ENCODE measurements at regions not wholly inside any gene's neighbourhood (a gene's known extent, or its start where the extent isn't known, plus 50 kb on each side); places are given as distances from the start of the nearest gene placed in this dataset.

DNA sequence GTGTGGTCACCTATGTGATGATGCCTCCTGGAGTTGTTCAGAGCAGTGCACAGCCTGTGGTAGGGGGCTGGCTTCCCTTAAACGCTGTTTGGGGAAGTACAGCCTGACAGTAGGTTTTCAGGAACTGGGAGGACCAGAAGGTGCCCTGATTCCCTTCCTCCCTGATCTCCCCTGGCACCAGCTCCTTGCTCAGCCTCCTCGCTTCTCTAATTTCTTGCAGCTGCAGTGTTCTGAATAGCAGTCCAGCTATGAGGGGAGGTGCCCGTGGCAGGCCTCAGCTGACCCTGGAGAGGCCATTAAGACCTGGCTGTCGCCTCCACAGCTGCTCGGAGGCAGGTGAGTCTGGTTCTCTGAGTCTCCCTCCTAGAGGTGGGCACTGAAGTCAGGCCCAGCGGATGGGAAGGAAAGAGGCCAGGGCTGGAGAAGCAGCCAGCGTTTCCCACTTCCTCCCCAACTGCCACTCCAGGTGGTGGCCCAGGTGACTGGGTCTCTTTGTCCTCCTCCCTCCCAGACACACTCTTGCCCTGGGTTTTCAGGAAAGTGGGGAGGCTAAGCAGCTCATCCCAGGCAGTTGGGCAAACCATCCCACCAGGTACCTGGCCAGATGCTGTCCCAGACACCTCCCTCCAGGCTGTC, 52.0 kb upstream of the RPL11 start:
- DNase-seq: no peak

DNA sequence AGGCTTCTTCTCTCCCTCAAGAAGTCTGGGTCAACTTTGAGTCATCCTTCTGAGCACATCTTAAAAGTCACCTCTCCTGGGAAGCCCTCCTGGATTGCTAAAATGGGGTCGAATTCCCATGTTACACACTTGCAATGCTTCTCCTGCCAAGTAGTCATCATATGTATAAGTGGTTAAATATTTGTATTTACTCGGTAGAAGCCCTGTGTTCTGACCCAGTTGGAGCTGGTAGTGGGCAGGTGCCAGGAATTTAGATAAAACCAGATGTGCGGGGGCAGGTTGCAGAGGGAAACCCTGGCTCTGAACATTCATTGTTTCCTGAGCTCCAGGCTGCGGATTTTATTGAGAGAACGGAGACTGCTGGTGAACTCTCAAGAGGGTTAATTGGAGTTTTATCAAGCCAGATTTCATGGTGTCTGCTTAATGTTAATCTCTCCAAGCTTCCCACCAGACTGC, 52.8 kb upstream of the RPL11 start:
- no peak for DNase-seq

DNA sequence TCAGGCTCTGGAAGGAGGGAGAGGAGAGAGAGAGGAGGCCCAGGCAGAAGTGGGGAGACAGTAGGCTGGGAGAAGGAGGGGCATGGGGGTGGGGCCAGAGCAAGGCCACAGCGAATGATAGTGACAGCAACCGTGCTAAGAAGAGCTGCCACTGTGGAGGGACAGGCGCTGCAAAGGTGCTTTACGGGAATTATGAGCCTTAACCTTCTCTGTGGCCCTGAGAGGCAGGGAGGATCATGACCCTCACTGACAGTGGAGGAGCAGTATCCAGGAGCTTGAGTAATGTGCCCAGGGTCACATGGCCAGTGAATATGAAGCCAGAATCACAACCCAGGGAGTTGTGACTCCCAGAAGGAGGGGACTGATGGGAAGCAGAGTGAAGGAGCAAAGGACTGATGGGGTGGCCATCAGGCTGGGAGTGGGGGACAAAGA, 53.4 kb upstream of the RPL11 start:
- DNase-seq: no peak

DNA sequence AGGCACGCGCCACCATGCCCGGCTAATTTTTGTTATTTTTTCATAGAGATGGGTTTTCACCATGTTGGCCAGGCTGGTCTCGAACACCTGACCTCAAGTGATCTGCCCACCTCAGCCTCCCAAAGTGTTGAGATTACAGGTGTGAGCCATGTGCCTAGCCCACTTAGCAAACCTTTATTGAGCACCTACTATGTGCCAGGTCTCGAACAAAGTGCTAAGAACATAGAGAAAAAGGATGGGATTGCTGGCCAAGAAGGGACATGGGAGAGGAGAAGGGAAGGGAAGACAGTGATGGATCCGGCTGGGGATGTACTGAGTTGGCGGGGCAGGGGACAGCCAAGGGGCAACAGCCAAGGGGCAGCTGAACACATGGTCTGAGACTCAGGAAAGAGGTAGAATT, 55.6 kb upstream of the RPL11 start:
- no peak for DNase-seq

DNA sequence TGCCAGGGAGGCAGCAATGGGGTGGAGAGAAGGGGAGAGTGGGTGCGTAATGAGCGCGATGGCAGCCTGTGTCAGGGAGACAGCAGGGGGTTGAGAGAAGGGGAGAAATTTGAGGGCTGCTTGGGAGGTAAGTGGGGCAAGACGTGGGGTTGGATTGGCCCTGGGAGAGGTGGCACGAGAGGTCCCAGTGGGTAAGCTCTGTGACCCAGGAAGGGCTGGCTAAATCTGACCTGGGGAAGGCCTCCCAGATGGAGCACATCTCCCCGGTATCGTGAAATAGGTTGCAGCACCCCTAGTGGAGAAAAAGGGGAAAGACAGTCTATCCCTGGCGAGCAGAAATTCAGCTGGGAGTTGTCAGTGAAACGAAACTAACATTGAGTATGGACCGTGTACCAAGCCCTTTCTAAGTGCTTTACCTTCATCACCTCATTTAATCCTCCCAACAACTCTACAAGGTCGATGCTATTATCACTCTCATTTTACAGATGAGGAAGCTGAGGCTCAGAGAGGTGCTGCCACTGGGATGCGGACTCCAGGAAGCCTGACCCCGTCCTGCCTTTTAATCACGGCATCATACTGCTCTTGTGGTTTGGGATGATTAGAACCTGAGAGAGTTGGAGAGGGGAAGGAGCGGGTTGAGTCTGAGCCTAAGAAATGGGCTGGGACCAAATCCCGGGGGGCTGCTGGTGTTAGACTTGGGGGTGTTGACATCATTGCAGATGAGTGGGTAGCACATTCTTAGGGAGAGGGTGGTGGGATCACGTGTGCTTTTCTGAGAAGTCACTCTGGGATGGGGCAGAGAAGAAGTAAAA, 56.6 kb upstream of the RPL11 start:
- DNase-seq: no peak

DNA sequence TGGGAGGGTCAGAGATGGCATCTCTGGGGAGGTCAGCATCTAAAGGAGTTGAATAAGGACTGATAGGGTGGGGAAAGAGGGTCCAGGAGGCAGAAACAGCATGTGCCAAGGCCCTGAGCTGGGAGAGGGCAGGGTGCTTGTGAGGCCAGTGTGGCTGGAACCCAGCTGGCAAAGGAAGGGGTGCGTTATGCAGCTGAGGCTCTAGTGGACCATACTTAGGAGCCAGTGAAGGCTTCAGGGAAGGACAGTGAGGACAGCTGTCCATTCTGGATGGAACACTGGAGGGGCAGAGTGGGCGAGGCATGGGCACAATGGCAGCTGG, 57.1 kb upstream of the RPL11 start:
- no peak for DNase-seq

DNA sequence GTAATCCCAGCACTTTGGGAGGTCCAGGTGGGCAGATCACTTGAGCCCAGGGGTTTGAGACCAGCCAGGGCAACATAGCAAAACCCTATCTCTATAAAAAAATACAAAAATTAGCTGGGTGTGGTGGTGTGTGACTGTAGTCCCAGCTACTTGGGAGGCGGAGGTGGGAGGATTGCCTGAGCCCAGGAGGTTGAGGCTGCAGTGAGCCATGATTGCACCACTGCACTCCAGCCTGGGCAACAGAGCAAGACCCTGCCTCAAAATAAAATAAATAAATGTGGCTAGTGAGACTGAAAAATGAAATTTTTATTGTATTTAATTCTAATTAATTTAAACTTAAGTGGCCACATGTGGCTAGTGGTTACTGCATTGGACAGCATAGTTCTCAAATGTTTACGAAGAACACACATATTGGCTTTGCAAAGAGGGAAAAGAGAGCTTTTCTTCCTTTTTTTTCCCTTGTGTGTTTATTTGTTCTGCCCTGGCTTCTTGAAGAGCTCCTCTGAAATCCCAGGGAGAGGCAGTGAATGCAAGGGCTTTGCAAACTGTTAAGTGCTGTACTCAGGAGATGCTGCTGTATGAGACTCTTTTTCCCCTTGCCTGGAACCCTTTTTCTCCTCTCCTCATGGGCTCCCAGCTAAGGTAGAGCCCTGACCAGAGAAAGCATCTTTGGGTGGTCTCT, 59.0 kb upstream of the RPL11 start:
- no peak for DNase-seq

DNA sequence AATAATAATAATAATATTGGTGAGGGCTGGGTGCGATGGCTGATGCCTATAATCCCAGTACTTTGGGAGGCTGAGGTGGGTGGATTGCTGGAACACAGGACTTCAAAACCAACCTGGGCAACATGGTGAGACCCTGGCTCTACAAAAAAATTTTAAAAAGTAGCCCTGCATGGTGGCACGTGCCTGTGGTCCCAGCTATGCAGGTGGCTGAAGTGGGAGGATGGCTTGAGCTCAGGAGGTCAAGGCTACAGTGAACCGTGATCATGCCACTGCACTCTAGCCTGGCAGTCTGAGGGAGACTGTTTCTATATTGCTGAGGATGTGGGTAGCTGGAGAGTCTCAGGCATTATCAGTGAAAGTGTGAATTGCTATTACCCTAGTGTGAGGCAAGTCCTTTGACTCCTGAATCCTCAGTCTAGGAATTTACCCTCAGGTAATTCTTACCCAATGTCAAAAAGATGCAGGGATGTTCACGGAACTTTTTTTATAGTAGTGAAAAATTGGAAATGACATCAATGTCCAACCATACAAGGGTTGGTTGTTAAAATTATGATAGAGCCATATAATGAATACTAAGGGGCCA, 61.8 kb upstream of the RPL11 start:
- DNase-seq: no peak

DNA sequence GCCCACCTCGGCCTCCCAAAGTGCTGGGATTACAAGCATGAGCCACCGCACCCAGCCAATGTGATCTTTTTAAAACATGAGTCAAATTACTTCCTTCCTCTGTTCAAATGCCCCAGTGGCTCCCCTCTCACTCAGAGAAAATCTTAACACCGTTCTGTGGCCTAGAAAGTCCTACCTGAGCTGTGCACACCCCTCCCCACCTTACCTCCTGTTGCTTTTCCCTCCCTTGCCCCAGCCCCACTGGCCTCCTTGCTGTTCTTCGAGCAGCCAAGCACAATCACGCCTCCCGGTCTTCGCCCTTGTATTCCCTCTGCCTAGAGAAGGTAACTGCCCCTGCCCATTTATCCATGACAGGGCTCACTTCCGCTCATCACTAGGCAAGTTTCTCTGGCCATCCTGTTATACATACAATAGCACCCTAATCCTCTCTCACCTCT, 62.6 kb upstream of the RPL11 start:
- no peak for DNase-seq

DNA sequence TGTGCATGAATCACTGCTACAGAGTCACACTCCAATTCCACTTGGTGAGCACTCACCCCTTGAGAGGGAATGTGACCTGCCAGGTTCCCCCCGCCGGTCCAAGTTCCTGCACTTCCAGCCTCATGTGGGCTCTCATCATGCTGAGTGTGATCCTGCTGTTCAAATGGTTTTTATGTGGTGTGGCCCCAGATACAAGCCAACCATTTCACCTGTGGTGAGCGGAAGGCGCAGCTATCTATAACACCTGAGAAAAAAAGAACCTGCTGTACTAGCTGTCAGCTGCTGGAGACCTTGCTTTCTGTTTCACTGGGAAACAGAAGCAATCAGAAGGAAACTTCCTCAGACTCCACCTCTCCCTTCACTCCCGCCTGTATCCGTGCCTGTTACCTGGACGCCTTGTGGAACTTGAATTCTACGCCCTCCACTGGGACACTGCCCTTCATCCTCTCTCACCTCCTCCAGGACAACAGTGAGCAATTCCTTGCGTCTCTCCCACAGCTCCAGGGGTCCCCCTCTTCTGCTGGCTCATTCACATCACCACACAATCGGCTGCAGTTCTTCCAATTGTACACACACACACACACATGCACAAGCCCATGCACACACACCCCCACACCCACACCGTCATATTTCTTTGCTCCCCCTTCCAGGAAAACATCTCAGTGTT, 64.4 kb upstream of the RPL11 start:
- no peak for DNase-seq

DNA sequence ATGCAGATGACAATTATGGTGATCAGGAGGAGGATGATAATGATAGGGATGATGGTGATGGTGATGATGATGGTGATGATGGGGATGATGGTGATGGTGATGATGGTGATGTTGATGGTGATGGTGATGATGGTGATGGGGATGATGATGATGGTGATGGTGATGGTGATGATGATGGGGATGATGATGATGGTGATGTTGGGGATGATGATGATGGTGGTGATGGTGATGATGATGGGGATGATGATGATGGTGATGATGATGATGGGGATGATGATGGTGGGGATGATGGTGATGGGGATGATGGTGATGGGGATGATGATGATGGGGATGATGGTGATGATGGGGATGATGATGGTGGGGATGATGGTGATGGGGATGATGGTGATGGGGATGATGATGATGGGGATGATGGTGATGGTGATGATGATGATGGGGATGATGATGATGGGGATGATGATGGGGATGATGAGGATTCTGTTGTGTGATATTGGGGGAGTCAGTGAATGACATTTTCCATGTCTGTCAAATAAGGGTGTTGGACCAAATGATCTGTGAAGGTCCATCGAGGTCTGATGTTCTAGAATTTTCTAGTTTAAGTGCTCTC, 65.6 kb upstream of the RPL11 start:
- DNase-seq: no peak

DNA sequence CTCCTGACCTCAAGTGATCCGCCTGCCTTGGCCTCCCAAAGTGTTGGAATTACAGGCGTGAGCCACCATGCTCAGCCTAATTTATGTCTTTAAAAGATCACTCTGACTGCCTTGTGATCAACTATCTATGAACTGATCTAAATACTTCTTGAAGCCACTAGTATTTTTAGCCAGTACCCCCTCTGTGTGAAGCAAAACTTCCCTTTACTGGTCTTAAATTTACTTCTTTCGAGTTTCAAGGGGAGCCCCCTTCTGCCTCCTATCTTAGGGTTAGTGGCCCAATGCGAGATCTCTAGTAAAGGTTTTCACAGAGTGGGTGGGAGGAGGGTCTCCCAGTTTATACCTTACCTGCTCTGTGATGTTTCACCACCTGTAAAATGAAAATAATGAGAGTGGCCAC, 66.1 kb upstream of the RPL11 start:
- no peak for DNase-seq

DNA sequence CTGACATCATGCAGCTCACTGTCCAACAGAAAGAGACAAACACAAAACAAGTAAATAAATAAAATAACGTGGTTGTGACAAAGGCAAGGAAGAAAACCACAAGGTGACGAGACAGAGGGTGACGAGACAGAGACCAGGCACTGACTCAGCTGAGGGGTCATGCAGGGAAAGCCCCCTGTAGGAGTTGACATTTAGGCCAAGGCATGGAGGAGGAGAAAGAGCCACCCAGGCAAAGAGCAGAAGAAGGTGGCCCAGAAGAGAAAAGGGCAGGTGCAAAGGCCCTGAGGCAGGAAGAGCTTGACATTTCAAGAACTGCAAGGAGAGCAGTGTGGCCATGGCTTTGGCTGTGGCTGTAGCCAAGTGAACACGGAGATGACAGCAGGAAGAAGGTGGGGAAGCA, 65.1 kb upstream of the ID3 start:
- DNase-seq: no peak

DNA sequence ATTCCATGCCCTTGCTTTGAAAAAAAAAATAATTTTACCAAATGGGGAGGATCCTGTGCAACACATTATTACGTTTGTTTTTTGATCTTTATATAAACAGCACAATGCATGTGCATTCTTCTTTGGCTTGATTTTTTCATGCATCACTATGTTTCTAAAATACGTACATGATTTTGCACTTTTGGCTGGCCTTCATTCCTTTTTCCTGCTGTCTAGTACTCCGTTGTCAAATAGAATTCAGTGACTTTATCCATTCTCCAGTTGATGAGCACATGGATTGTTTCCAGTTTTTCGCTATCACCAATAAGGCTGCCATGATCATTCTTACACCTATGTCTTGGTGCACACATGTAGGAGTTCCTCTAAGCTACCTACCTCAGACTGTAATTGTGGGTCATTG, 63.0 kb upstream of the ID3 start:
- no peak for DNase-seq

DNA sequence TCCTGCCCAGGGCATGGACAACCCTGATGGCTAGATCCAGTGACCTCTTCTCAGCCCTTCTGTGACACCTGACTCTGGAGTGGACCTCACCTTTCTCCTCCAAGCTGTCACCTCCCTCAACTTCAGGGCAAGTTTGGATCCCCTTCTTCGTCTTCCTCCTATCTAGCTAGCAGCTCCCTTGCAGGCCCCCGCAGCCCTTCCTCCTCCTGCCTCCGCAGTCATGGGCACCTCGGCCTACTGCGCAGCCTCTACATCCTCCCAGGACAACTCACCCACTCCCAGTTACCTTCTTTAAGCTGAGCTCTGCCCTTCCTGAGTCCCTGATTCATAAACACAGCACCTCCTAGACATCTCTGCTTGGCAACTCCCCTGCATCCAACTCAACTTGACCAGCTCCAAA, 61.3 kb upstream of the ID3 start:
- no peak for DNase-seq

DNA sequence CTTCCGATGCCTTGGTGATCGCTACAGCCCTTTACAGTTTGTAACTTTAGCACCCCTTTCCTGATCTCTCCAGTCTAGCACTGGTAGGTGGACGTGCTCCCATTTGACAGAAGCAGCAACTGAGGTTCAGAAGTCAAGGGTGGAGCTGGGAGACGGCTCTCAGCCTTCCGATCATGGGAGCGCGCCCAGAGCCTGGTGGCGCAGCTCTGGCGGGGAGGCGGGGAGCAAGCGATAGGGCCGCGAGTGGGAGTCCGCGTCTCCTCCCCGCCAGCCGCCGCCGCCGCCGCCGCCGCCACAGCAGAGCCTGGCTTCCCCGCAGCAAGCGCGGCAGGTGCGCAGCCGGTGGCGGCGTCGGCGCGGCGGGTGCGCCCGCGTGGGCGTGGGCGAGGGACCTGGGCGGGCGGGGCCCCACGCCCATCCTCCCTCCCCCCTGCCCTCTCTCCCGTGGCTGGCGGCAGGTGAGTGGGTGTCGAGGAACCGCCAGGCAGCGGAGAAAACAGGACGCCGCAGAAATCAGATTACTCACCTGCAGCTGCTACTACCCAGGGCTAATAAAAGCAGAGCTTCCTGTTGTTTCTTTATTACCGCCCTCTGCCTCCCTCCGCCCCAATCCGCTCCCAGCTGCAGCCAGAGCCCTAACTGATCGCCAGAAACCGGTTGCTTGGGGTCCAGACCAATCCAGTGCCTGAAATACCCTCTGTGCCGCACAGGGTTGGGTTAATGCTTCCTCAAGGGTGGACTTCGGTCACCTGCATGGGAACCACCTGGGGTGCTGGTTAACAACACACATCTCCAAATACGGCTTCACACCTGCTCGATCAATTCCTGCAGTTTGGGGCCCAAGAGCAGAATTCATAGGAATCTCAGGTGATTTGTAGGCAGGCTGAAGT, 60.2 kb upstream of the ID3 start:
- peak; percentile 53 for DNase-seq

DNA sequence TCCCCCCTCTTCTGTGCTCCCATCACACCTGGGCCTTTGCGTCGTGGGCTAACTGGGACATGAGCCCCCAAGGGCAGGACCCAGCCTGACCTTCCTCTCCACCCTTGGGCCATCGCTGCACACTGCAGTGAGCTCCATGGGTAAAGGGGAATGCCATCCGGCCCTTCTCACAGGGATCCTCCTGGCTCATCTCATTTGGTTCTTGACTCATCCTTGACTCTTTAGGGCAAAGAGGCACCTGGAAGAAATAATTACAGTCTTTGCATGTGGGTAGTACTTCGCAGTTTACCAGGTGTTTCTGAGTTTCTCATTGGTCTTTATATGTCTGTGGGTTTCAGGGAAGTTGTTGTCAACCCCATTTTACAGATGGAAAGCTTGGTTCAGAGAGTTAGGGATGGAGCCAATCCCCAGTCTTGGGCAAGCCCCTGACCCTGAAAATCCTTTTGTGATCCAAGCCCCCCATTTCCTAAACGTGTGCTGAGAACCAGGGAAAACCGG, 59.3 kb upstream of the ID3 start:
- no peak for DNase-seq

DNA sequence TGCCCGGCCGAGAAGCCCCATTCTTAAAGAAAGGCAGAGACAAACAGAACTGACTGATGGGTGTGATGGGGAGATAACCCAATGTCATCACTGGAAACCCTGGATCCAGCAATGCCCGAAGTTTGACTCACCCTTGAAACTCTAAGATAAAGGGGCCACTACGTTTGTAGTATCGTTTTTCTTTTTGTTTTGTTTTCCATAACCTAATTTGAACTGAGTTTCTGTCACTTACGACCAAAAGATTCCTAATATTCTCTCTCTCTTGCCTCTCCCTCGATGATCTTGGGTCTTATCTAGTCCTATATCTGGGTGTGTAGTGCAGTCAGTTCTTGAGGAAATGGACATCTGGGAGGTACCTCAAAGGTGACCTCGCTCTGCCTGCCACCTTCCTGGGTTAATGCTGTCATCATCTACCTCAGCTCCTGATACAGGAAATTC, 57.8 kb upstream of the ID3 start:
- DNase-seq: no peak

DNA sequence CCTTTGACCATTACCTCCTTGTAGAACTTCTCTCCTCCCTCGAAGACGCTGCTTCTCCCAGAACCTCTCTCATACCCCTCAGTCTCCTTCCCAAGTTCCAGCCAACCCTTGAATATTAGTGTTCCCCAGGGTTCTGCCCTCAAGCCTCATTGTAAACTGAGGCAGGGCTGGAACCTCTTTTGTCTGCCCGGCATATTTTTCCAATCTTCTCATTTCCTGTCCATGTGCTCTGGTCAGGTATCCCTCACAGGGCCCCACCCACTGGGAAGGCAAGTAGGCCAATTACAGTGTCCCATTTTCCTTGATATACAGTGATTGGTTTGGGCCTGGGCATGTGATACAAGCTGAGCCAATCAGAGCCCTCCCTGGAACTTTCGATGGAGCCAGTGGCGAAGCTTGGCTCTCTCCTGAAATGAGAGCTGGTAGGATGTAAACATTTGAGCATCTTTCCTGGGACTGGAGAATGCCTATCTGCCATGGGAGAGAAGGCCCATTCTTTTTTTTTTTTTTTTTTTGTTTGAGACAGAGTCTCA, 57.1 kb upstream of the ID3 start:
- DNase-seq: no peak

DNA sequence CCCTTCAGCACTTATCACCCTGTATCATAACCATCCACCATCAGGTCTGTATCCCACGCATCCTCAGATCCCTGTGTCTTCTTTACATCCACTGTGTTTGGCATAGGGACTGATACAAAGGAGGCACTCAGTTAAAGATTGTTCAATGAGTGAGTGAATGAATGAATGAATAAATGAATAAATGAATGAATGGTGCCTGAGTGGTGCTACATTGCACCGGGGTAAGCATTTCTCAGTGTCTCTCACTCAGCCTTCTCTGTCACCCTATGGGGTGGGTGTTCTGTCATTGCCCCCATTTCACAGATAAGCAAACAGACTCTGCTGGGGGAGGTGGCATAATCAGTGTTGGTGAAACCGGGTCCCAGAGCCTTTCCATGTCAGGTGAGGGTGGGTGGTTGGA, 56.6 kb upstream of the ID3 start:
- no peak for DNase-seq

DNA sequence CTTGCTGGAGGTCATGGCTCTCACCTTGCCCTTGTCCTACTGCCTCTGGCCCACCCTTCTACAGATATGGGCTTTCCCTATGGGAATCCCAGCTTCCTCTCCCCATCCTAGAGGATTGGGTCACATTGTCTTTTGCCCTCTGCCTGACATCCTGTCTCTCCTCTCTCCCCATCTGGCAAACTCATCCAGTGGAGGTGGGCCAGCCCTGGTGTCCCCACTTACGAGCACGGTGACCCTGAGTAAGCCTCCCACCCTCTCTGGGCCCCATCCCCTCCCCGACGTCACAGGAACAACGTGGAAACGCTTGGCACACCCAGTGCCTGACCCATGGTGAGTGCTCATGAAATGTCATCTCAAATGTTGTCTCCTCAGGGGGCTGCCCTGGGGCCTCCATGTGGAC, 56.1 kb upstream of the ID3 start:
- DNase-seq: no peak

Data from NCI-H510A (cell line).